ENCODE measurements at regions not wholly inside any gene's neighbourhood (a gene's known extent, or its start where the extent isn't known, plus 50 kb on each side); places are given as distances from the start of the nearest gene placed in this dataset.

DNA sequence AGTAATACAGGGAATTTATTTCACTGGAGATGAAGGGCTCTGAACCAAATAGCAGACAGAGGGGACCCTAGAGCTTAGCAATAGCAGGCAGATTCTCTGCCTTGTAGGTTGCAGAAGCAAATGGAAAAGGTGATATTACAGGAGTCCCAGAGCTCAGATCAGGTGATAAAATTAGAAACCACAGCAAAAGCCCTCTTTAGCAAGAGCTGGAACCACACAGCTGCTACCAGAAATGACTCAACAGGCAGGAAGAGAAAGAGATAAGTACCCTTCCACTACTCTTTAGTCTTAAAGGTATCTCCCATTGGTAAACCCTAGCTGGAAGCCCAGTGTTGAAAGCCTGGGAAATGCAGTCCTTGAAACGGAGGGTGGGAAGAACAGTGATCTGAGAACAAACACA, 535.6 kb upstream of the GHITM start:
- no peak for DNase-seq

GRCh38 chr10:83605783-83606630, 533.3 kb upstream of the GHITM start:
- DNase-seq, result no peak

- DNase-seq, result no peak
Measured at GRCh38 chr10:83607959-83608745, 531.2 kb upstream of the GHITM start.

DNA sequence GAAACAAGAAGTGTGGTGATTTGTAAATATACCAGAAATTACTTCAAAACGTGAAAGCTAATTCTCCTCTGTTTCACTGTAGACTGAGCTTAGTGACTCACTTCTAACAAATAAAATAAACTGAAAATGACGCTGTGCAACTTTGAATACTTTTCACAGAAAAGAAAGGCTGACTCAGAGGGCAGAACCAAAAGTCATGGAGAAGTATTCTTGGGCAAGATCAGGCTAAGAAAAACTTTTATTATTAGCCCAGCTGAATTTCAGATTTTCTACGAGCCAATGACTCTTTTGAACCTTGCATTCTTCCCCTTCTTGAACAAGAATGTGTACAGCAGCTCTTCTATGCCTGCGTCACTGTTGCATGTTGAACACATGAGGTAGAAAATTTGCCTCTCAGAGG, 527.3 kb upstream of the GHITM start:
- no peak for DNase-seq

- DNase-seq, result no peak
Measured at GRCh38 chr10:83612746-83613145, 526.6 kb upstream of the GHITM start.

- DNase-seq, result no peak
Measured at GRCh38 chr10:83617172-83617571, 522.1 kb upstream of the GHITM start.

DNA sequence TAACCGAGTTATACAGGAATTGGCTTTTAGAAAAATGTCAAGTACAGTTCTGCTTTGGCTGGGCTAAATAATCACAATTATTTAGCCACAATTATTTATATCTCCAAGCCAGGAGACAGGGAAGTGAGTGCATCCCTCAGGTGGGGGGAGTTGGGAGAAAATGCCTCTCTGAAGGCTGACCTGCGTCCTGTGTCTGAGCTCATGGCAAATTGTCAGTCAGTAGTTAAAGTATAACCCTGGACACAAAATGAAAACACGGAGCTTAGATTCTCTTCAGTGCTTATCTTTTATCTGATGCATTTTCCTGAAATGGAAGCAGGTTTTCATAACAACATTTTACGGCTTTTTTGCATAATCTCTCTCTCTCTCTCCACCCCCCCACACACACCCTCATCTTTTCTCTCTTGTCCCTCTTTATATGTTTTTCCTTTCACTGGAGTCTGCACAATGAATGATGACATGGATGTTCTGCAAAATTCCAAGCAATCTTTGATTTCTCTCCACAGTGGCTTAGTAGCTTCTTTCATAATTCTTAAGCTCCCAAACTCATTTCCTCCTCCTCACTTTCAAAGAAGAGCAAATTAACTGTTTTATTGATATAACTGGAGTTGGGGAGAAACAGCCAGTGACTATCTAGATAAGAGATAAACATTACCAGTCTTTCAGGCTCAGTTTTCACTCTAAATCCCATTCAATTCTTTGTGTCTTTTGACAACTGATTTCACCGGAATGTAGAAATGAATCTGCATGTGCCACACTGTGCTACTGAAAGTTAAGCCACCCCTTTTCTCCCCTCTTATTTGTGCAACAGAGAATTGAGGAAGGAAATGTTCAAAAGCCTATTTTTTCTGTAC, 521.4 kb upstream of the GHITM start:
- no peak for DNase-seq

DNA sequence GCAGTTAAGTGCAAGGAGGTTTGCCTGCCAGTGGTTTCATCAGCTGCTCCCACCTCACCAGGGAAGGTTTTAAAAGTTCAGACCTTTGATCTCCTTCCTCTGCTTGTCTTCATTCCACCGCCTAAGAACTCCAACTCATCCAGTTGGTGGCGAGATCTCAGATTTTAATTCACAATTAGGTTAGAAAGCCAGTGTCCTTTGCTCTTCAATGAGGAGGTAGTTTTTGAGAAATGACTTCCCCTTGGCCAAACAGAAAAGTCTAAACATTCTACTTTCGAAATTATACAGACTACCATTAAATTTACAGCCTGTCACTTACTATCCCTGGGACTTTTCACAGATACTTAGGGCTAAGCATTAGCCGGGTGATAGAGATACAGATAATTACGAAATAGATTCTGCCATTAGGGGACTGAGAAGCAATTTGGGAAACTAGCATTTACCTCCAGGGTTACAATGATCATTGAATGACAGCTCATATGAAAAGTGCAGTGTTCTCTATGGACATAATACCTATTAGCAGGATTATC, 513.4 kb upstream of the GHITM start:
- DNase-seq, result no peak

DNA sequence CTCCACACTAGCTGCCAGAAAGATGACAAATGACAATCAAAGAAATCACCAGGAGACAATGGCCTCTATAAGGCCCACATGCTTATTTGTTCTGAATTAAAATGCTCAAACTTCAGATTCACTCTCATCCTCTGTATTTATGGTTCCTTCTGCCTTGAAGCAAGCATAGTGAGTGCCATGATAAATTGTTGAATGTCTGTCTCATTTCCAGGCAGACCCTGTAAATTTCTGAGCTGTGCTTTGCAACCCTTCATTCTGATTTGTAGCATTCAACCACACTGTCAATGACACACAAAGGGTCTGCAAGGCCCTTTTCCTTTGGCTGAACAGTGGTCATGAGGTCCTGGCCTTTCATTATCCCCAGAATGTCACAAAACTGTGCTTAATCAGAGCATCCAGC, 506.6 kb upstream of the GHITM start:
- DNase-seq, result no peak

GRCh38 chr10:83633547-83633946, 505.8 kb upstream of the GHITM start:
- DNase-seq, result no peak

GRCh38 chr10:83636826-83637225, 502.5 kb upstream of the GHITM start:
- DNase-seq, result no peak

DNA sequence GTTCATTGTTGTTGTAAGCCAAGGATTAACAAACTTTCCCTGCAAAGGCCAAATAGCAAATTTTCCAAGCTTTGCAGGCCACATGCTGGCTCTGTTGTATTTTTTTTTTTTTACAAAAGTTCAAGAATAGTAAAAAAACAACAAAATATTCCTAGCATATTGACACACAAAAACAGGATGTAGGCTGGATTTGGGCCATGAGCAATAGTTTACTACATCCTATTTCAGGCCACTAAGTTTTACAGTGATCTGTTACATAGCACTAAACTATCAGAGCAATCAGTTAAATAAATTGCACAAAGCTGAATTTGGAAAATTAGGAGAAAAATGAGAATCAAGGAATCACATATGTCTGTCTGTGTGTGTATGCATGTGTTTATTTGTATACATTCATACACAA, 491.8 kb upstream of the GHITM start:
- DNase-seq, result no peak

GRCh38 chr10:83648201-83648600, 491.1 kb upstream of the GHITM start:
- DNase-seq, result no peak

DNA sequence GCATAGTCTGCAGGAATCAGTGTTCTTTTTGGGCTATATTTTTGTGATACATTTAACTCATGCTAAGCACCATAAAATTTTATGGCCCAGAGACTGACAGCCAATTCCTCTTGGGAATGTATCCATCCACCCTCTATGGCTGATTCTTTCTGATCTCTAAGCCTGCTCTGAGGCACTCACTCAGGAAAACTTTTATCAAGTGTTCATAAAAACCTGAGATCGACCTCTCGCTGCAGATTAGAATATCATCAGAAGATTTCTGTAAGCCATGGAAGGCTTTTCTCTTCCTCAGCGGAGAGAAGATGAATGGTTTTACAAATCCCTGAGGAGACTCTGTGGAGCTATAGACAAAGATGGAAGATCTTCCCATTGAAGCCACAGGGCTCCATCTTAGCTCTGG, 489.8 kb upstream of the GHITM start:
- no peak for DNase-seq

GRCh38 chr10:83654689-83655088, 484.6 kb upstream of the GHITM start:
- no peak for DNase-seq

DNA sequence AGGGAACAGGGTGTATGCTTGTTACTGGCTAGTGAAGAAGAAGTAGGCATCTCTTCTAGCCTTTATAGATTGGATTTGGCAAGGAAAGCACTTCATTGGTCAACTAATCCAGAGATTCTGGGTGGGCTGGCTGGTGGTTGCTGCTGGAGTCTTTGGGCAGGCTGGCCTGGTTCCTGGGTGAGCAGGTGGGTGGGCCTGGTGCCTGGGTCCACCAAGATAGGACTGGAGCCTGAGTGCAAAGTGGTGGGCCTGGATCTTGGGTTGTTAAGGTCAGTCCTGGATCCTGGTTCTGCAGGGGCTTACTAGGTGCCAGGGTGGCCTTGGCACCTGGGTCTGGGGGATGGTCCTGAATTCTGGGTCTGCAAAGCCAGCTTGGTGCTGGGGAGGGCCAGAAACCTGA, 482.4 kb upstream of the GHITM start:
- DNase-seq, result no peak

- no peak for DNase-seq
Measured at GRCh38 chr10:83657487-83657886, 481.8 kb upstream of the GHITM start.

DNA sequence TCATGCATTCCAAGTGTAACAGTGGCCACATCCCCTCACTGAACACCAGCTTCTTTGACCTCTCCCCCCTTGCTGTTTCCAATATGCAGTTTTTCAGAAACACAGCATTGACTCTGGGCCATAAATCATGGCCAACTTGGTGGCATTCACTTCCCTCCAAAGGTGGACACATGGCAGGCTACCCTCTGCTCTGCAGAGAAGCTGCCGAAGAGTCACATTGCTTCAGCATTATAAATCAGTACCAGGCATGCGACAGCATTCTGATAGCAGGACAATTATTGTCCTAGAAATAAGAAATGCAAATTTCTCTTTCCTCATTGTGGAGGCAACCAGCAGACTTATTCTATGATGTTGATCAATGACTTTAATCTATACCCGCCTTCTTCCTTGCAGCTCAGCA, 475.4 kb upstream of the GHITM start:
- DNase-seq, result no peak

GRCh38 chr10:83666762-83667161, 472.5 kb upstream of the GHITM start:
- DNase-seq, result no peak

- DNase-seq, result no peak
Measured at GRCh38 chr10:83667594-83667993, 471.7 kb upstream of the GHITM start.

- no peak for DNase-seq
Measured at GRCh38 chr10:83673316-83673715, 466.0 kb upstream of the GHITM start.

GRCh38 chr10:83677795-83678194, 461.5 kb upstream of the GHITM start:
- DNase-seq, result no peak

GRCh38 chr10:83678850-83679249, 460.5 kb upstream of the GHITM start:
- DNase-seq, result no peak
